ENCODE measurements at regions not wholly inside any gene's neighbourhood (a gene's known extent, or its start where the extent isn't known, plus 50 kb on each side); places are given as distances from the start of the nearest gene placed in this dataset.

- TF ChIP-seq ZNF425 (CRISPR knock-in tag; conservative IDR thresholded peaks at IDR 0.05): no peak
- no peak for TF ChIP-seq ZMAT4 (CRISPR knock-in tag; IDR thresholded peaks at IDR 0.05)
- no peak for TF ChIP-seq FOXJ3 (CRISPR knock-in tag; IDR thresholded peaks at IDR 0.05; ENCODE audit: borderline replicate concordance)
- no peak for TF ChIP-seq KAT7 (CRISPR knock-in tag; IDR thresholded peaks at IDR 0.05; ENCODE audit: borderline replicate concordance)
- no peak for TF ChIP-seq ATF2 (CRISPR knock-in tag; IDR thresholded peaks at IDR 0.05; ENCODE audit: borderline replicate concordance, low read depth)
Observed at GRCh38 chr2:123636232-123636631, 388.9 kb upstream of the CNTNAP5 start (continued).

GRCh38 chr2:123640685-123641335 lies 384.3 kb upstream of the CNTNAP5 start:
- no peaks in the 10 kb centered on the region for H3K27me3 Mint-ChIP-seq (ENCODE audit: low read depth)
- H3K4me3 Mint-ChIP-seq: no peak overlapping the region
- ATAC-seq (no peak), DNase-seq (ENCODE audit: low spot score) (no peak)
- peaks cover 4% of the 10 kb centered on the region; the same call in 1 of the 2 replicates for H3K9me3 Mint-ChIP-seq
- H3K4me1 Mint-ChIP-seq: peaks cover 16% of the 10 kb centered on the region
- no peak overlapping the region for H3K27ac Mint-ChIP-seq
- H3K36me3 Mint-ChIP-seq: no peaks in the 10 kb centered on the region
- POLR2A ChIA-PET: no interaction called here
- TF ChIP-seq NFATC4 (CRISPR knock-in tag; IDR thresholded peaks at IDR 0.05) (no peak), ERG (CRISPR knock-in tag; IDR thresholded peaks at IDR 0.05) (no peak), ZNF317 (CRISPR knock-in tag; IDR thresholded peaks at IDR 0.05; ENCODE audit: borderline replicate concordance, low read depth) (no peak), SMAD3 (CRISPR knock-in tag; IDR thresholded peaks at IDR 0.05; ENCODE audit: borderline replicate concordance) (no peak)
- CTCF ChIA-PET: no interaction called here

- POLR2A ChIA-PET: no interaction called here
- CTCF ChIA-PET: no interaction called here
- H3K9me3 Mint-ChIP-seq: 0 out of 2 replicates have a peak, but pooled peaks cover 4% of the 10 kb centered on the region
- H3K4me3 Mint-ChIP-seq: no peak overlapping the region
- H3K36me3 Mint-ChIP-seq: no peaks in the 10 kb centered on the region
- ATAC-seq (no peak), DNase-seq (ENCODE audit: low spot score) (no peak)
- H3K27me3 Mint-ChIP-seq (ENCODE audit: low read depth): no peaks in the 10 kb centered on the region
- H3K4me1 Mint-ChIP-seq: peaks cover 30% of the 10 kb centered on the region
- H3K27ac Mint-ChIP-seq: no peak overlapping the region
- TF ChIP-seq MYBL2 (CRISPR knock-in tag; IDR thresholded peaks at IDR 0.05): no peak
- TF ChIP-seq ZNF425 (CRISPR knock-in tag; conservative IDR thresholded peaks at IDR 0.05): no peak
- no peak for TF ChIP-seq ZNF219 (CRISPR knock-in tag; IDR thresholded peaks at IDR 0.05; ENCODE audit: borderline replicate concordance)
- no peak for TF ChIP-seq JUN (CRISPR knock-in tag; IDR thresholded peaks at IDR 0.05)
- TF ChIP-seq NFATC4 (CRISPR knock-in tag; IDR thresholded peaks at IDR 0.05): no peak
- no peak for TF ChIP-seq ZNF317 (CRISPR knock-in tag; IDR thresholded peaks at IDR 0.05; ENCODE audit: borderline replicate concordance, low read depth)
- TF ChIP-seq ZNF671 (CRISPR knock-in tag; IDR thresholded peaks at IDR 0.05): no peak
- no peak for TF ChIP-seq CREB1 (CRISPR knock-in tag; IDR thresholded peaks at IDR 0.05)
- TF ChIP-seq MAX (CRISPR knock-in tag; IDR thresholded peaks at IDR 0.05): no peak
- TF ChIP-seq FOXJ3 (CRISPR knock-in tag; IDR thresholded peaks at IDR 0.05; ENCODE audit: borderline replicate concordance): no peak
- TF ChIP-seq PRDM15 (CRISPR knock-in tag; IDR thresholded peaks at IDR 0.05): no peak
- no peak for TF ChIP-seq ZMAT4 (CRISPR knock-in tag; IDR thresholded peaks at IDR 0.05)
- no peak for TF ChIP-seq ZNF121 (CRISPR knock-in tag; IDR thresholded peaks at IDR 0.05)
- TF ChIP-seq GRHL2 (CRISPR knock-in tag; IDR thresholded peaks at IDR 0.05; ENCODE audit: insufficient replicate concordance, severe bottlenecking): no peak
Observed at GRCh38 chr2:123644053-123644452, 381.0 kb upstream of the CNTNAP5 start.

Measured in WTC11 (cell line).